ENCODE measurements at regions not wholly inside any gene's neighbourhood (a gene's known extent, or its start where the extent isn't known, plus 50 kb on each side); places are given as distances from the start of the nearest gene placed in this dataset.
A peak's percentile ranks its signal among the peaks of the same experiment; 100 is the strongest.

DNA sequence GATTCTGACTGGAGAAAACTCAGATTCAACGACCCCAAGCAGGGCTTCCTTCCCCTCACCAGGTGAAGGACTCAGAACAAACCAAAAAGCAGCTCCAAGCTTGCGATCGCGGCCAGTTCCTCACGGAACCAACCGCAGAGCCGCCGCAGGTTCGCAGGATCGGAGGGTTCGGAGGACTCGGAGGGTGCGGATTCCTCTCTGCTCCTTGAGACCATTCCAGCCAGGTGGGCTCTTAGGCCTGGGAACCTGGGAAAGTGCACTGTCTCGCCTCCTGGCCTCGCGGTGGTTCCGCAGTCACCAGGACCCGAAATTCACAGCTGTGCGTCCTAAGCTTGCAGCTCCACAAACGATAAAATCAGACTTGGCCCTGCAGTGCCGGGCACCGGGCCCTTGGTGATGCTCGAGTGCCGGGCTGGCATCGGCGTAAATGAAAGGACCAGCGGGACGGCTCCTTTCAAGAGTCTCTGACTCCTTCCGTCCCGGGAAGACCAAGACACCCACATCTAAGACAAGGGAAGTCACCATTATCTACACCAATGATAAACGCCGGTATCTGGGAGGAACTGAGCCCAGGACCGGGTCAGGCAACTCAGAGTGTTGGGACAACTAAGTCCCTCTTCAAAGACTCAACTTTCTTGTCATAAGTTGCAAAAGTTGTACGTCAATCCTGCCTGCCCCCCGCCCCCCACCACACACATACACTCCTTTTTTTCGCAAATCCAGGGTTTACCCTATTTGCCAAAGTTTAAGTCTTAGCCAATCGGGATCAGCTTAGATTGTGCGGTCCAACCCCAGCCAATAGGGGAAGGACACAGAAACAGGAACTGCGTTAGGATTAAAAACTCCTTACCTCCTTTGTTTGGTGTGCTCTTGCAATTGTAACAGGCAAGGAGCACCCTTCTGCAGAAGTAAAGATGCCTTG is 69.8 kb upstream of the PRSS16 start:
- Histone ChIP-seq H3K9ac (peak overlapping the region; percentile 86), H3K4me2 (peak overlapping the region; percentile 92), H3K9me3 (ENCODE audit: low read depth) (no peaks in the 10 kb centered on the region), H3K27me3 (no peaks in the 10 kb centered on the region), H2AFZ (replicated peaks) (peak overlapping the region; percentile 92), H3K4me3 (peak overlapping the region; percentile 100), H3K27ac (peak overlapping the region; percentile 88), H3K79me2 (ENCODE audit: low read depth) (no peaks in the 10 kb centered on the region), H3K36me3 (no peaks in the 10 kb centered on the region), H4K20me1 (ENCODE audit: low read depth) (no peaks in the 10 kb centered on the region), H3F3A (ENCODE audit: low read depth) (peaks cover 19% of the 10 kb centered on the region), H3K4me1 (peaks cover 9% of the 10 kb centered on the region)
- Mint-ChIP-seq H3K27ac (peak overlapping the region; percentile 94), H3K4me3 (peak overlapping the region; percentile 97), H3K36me3 (peaks cover 3% of the 10 kb centered on the region), H3K27me3 (ENCODE audit: insufficient read depth, low read depth) (peaks cover 18% of the 10 kb centered on the region), H3K9me3 (peaks cover 20% of the 10 kb centered on the region), H3K4me1 (peaks cover 11% of the 10 kb centered on the region)
- no peak for TF ChIP-seq EZH2phosphoT487 (IDR thresholded peaks at IDR 0.05)
- TF ChIP-seq, protein P1, sequence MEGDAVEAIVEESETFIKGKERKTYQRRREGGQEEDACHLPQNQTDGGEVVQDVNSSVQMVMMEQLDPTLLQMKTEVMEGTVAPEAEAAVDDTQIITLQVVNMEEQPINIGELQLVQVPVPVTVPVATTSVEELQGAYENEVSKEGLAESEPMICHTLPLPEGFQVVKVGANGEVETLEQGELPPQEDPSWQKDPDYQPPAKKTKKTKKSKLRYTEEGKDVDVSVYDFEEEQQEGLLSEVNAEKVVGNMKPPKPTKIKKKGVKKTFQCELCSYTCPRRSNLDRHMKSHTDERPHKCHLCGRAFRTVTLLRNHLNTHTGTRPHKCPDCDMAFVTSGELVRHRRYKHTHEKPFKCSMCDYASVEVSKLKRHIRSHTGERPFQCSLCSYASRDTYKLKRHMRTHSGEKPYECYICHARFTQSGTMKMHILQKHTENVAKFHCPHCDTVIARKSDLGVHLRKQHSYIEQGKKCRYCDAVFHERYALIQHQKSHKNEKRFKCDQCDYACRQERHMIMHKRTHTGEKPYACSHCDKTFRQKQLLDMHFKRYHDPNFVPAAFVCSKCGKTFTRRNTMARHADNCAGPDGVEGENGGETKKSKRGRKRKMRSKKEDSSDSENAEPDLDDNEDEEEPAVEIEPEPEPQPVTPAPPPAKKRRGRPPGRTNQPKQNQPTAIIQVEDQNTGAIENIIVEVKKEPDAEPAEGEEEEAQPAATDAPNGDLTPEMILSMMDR (IDR thresholded peaks at IDR 0.05), result peak; percentile 60
- peak; percentile 95 for DNase-seq (ENCODE audit: low spot score)

DNA sequence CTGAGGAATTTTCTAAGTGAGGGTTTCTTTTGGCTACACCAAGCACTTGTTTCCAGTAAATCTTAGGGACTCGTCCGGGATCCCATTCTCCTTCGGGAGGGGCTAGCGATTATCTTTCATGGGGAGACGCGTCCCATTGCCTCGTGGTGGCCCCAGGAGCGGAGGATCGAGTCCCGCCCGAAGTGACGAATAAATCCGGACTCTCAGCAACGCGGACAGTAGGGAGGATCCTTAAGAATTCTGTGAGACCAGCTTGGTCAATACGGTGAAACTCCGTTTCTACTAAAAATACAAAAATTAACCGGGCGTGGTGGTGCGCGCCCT is 69.1 kb upstream of the PRSS16 start:
- no peaks in the 10 kb centered on the region for H3K79me2 ChIP-seq (ENCODE audit: low read depth)
- no peak for DNase-seq (ENCODE audit: low spot score)

DNA sequence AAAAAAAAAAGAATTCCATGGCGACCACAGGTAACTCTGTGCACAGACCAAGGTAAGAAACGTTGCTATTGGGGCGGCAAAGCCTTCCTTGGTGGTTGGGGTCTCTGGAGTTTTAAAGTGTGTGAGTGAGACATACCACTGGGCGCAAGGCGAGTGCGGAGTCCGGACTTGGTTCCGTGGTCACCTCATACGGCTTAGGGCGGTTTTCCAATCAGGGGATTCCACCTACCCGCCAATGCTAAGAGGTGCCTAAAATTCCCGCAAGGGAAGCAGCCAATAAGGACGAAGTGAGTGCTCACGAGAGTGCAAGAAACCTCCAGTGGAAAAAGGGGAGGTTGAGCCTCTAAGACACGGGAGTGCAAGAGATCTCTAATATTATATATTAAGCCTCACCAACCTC is 68.6 kb upstream of the PRSS16 start:
- H3K27me3 Mint-ChIP-seq (ENCODE audit: insufficient read depth, low read depth), result peaks cover 18% of the 10 kb centered on the region
- peaks cover 20% of the 10 kb centered on the region for H3K9me3 Mint-ChIP-seq
- Histone ChIP-seq H3K9me3 (ENCODE audit: low read depth) (no peaks in the 10 kb centered on the region), H3K79me2 (ENCODE audit: low read depth) (no peaks in the 10 kb centered on the region), H3K4me1 (peaks cover 9% of the 10 kb centered on the region), H3K4me3 (peak overlapping the region; percentile 100), H3K9ac (peak overlapping the region; percentile 86), H3K27me3 (no peaks in the 10 kb centered on the region), H3F3A (ENCODE audit: low read depth) (peaks cover 19% of the 10 kb centered on the region), H3K4me2 (peak overlapping the region; percentile 92), H3K36me3 (no peaks in the 10 kb centered on the region), H3K27ac (peak overlapping the region; percentile 88), H2AFZ (replicated peaks) (peak overlapping the region; percentile 31), H4K20me1 (ENCODE audit: low read depth) (no peaks in the 10 kb centered on the region)
- H3K4me1 Mint-ChIP-seq, result peaks cover 11% of the 10 kb centered on the region
- peaks cover 3% of the 10 kb centered on the region for H3K36me3 Mint-ChIP-seq
- TF ChIP-seq, protein P1 (IDR thresholded peaks at IDR 0.05), result no peak
- no peak for TF ChIP-seq EZH2 (IDR thresholded peaks at IDR 0.05)
- no peak for TF ChIP-seq EZH2phosphoT487 (IDR thresholded peaks at IDR 0.05)
- peak overlapping the region; percentile 53 for H3K27ac Mint-ChIP-seq
- peak; percentile 57 for DNase-seq (ENCODE audit: low spot score)
- H3K4me3 Mint-ChIP-seq, result peak overlapping the region; percentile 97

More for the DNA sequence above, 69.1 kb upstream of the PRSS16 start:
- H3K36me3 ChIP-seq, result no peaks in the 10 kb centered on the region
- H3F3A ChIP-seq (ENCODE audit: low read depth), result peaks cover 19% of the 10 kb centered on the region
- H3K27ac Mint-ChIP-seq, result peak overlapping the region; percentile 94
- H3K4me3 ChIP-seq, result peak overlapping the region; percentile 100
- H2AFZ ChIP-seq (replicated peaks), result peak overlapping the region; percentile 92
- peaks cover 9% of the 10 kb centered on the region for H3K4me1 ChIP-seq
- H3K9me3 ChIP-seq (ENCODE audit: low read depth), result no peaks in the 10 kb centered on the region
- TF ChIP-seq EZH2phosphoT487 (IDR thresholded peaks at IDR 0.05) (no peak), EZH2 (IDR thresholded peaks at IDR 0.05) (no peak)
- TF ChIP-seq, protein P1 (IDR thresholded peaks at IDR 0.05), result no peak
- H3K36me3 Mint-ChIP-seq, result peaks cover 3% of the 10 kb centered on the region
- H4K20me1 ChIP-seq (ENCODE audit: low read depth), result no peaks in the 10 kb centered on the region
- peak overlapping the region; percentile 86 for H3K9ac ChIP-seq
- H3K27me3 ChIP-seq, result no peaks in the 10 kb centered on the region
- peaks cover 18% of the 10 kb centered on the region for H3K27me3 Mint-ChIP-seq (ENCODE audit: insufficient read depth, low read depth)
- peaks cover 20% of the 10 kb centered on the region for H3K9me3 Mint-ChIP-seq
- H3K4me2 ChIP-seq, result peak overlapping the region; percentile 92
- H3K27ac ChIP-seq, result peak overlapping the region; percentile 88
- peaks cover 11% of the 10 kb centered on the region for H3K4me1 Mint-ChIP-seq
- peak overlapping the region; percentile 97 for H3K4me3 Mint-ChIP-seq

Data from neural progenitor cell (in vitro differentiated cells).